ENCODE measurements at regions not wholly inside any gene's neighbourhood (a gene's known extent, or its start where the extent isn't known, plus 50 kb on each side); places are given as distances from the start of the nearest gene placed in this dataset.

DNA sequence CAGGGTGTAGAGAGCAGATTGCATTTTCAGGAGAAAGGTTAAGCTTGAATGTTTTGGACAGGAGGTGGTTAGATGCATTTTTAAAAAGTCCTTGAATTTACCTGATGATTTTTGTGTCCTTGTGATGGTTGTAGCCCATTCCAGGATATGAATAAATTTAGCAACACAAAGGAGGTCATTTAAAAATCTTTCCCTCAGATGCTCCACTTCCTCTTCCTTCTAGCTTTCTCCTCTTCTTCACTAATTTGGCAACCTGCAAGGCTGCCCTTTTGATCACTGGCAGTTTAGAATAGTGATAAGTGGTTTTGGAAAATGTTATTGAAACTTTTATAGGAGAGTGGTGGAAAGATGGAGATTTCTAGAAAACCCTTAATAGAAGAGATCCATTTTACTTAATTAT, 124.0 kb downstream of the LMO4 start:
- TF ChIP-seq, protein P1, sequence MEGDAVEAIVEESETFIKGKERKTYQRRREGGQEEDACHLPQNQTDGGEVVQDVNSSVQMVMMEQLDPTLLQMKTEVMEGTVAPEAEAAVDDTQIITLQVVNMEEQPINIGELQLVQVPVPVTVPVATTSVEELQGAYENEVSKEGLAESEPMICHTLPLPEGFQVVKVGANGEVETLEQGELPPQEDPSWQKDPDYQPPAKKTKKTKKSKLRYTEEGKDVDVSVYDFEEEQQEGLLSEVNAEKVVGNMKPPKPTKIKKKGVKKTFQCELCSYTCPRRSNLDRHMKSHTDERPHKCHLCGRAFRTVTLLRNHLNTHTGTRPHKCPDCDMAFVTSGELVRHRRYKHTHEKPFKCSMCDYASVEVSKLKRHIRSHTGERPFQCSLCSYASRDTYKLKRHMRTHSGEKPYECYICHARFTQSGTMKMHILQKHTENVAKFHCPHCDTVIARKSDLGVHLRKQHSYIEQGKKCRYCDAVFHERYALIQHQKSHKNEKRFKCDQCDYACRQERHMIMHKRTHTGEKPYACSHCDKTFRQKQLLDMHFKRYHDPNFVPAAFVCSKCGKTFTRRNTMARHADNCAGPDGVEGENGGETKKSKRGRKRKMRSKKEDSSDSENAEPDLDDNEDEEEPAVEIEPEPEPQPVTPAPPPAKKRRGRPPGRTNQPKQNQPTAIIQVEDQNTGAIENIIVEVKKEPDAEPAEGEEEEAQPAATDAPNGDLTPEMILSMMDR (IDR thresholded peaks at IDR 0.05; ENCODE audit: insufficient read depth, low read length) = no peak
- DNase-seq (ENCODE audit: low read depth) = no peak
- H3K4me3 ChIP-seq (ENCODE audit: low read depth, low read length) = no peak overlapping the region

DNA sequence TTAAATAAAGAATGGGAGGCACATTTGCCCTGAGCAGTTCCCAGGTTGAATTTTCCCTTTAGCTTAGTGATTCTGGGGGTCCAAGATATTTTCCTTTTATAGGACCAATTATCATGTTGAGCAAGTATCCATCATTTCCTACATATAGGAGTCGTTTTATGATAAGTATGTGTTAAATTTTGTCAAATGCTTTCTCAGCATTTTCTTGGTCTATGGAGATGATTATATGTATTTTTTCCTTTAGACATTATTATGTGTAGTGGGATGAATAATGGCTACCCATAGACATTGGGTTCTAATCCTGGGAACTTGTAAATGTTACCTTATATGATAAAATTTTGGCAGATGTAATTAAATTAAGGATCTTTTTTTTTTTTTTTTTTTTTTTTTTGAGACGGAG, 128.7 kb downstream of the LMO4 start:
- no peak for DNase-seq (ENCODE audit: low read depth)
- no peak overlapping the region for H3K4me3 ChIP-seq (ENCODE audit: low read depth, low read length)
- TF ChIP-seq, protein P1 (IDR thresholded peaks at IDR 0.05; ENCODE audit: insufficient read depth, low read length) = no peak

DNA sequence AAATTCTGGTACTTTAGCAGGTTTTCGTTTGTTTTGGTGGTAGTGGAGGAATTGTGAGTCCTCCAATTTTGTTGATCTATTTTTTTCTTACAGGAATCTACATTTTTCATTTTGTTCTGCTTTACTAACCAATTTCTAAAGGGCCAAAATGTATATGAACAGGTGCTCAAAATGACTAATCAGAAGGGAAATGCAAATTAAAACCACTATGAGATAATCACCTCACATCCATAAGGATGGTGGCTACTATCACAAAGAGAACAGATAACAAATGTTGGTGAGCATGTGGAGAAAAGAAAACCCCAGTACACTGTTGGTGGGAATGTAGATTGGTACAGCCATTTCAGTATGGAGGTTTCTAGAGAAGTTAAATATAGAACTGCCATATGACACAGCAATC, 134.2 kb downstream of the LMO4 start:
- no peak for DNase-seq (ENCODE audit: low read depth)
- no peak overlapping the region for H3K4me3 ChIP-seq (ENCODE audit: low read depth, low read length)
- TF ChIP-seq, protein P1 (IDR thresholded peaks at IDR 0.05; ENCODE audit: insufficient read depth, low read length) = no peak

DNA sequence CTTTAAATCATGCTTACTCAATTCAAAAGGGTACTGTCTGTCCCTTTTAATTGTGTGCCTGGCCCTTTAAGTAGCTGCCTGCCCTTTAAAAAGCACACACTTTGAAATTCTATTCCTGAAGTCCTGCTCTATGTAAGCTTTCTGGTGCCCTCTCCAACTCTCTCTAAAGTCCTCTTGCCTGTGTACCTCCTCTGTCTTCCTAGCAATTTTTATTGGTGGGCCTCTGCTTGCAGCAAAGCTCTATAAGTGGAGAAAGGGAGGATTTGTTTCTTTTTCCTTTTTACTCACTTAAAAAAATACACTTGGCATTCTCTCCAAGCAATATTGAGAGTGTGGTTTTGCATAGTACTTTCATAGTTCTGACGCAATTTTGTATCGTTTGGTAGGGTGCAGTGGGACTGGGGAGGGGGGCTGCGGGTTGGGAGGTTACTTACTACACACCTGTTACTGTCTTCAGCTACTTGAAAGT, 135.4 kb downstream of the LMO4 start:
- no peak overlapping the region for H3K4me3 ChIP-seq (ENCODE audit: low read depth, low read length)
- TF ChIP-seq, protein P1 (IDR thresholded peaks at IDR 0.05; ENCODE audit: insufficient read depth, low read length) = no peak
- DNase-seq (ENCODE audit: low read depth) = no peak

DNA sequence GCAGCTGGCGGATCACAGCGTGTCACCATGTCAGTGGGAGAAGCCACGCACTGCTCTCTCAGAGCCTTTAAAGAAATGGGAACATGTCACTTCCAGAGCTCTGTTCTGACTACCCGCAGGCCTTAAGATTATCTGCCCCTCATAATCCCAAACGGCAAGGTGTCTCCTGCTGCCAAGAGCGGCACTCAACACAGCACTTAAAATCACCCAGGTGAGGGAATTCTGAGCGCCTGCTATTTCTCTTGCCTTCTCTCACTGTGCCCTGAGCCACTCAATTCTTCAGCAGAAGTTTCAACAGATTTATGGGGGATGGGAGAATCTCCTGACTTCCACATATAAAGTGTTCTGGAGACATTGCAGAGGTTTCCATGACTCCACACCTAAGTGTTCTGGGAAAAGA, 137.9 kb downstream of the LMO4 start:
- TF ChIP-seq, protein P1 (IDR thresholded peaks at IDR 0.05; ENCODE audit: insufficient read depth, low read length) = no peak
- no peak for DNase-seq (ENCODE audit: low read depth)
- no peak overlapping the region for H3K4me3 ChIP-seq (ENCODE audit: low read depth, low read length)

DNA sequence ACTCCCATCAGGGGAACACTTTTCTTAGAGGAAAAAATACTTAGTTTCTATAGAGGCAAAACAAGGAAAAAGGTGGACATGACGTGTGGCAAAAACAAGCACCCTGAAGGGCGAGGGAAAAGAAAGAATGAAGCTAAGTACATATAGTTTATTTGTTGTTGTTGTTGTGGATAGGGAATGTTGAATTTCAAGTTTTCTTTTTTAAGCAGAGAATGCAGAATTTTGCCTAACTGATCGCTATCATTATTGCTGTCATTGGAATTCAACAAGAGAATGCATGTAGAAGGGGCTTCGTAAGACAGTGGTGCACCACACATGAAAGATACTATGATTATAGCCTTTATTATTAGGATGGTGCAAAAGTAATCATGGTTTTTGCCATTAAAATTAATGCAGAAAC, 144.0 kb downstream of the LMO4 start:
- H3K4me3 ChIP-seq (ENCODE audit: low read depth, low read length) = no peak overlapping the region
- no peak for DNase-seq (ENCODE audit: low read depth)
- TF ChIP-seq, protein P1 (IDR thresholded peaks at IDR 0.05; ENCODE audit: insufficient read depth, low read length) = no peak

DNA sequence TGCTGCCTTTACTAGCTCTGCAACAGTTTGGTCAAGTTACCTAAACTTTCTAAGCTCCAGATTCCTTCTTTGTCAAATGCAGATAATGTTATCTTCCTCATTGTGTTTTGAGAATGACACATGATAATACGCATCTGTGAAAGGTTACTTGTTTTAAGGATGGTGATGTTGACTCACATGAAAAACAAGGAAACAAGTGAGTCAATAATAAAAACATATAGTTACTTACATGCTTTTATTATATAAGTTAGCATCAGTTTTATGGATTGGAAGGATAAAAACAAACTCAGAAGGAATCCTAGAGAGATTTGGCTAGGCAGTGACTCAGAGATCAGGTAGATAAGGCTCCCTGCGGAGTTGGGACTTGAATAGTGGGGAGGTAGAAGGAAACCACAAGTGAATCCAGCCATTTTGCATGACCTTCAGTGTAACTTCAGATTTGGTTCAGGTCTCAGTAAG, 144.6 kb downstream of the LMO4 start:
- DNase-seq (ENCODE audit: low read depth) = peak; percentile 33
- no peak overlapping the region for H3K4me3 ChIP-seq (ENCODE audit: low read depth, low read length)
- TF ChIP-seq, protein P1 (IDR thresholded peaks at IDR 0.05; ENCODE audit: insufficient read depth, low read length) = no peak
